ENCODE measurements at regions not wholly inside any gene's neighbourhood (a gene's known extent, or its start where the extent isn't known, plus 50 kb on each side); places are given as distances from the start of the nearest gene placed in this dataset.
"Not testable (repeated sequence)": the region's sequence is repeated elsewhere in the genome, so short reads cannot be mapped to it uniquely, and the experiment has no call there.

GRCh38 chrX:144494074-144494473 lies 610.2 kb downstream of the UBE2NL start:
- no peak overlapping the region for H3K4me3 ChIP-seq (ENCODE audit: low read depth, low read length)
- no peak for DNase-seq (ENCODE audit: low read depth)

DNA sequence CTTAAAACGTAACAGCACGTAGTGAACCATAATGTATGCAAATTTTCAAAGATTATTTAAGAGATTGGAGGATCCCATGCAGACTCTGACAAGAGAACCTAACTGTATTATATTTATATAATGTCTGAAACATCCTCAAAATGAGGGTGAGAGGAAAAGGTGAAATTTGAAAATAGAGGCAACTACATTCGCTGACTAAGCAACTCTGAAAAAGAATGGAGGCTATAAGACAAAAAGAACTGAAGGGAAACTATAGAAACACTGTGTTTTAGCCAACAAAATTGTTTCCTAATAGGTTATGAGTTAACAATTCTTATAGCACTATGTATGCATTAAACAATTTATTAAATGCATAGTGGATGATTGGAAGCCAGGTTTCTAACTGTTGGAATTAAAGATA lies 648.0 kb downstream of the UBE2NL start:
- no peak for DNase-seq (ENCODE audit: low read depth)

GRCh38 chrX:144566592-144566991 lies 680.7 kb upstream of the SPANXN1 start:
- H3K4me3 ChIP-seq (ENCODE audit: low read depth, low read length): no peak overlapping the region
- DNase-seq (ENCODE audit: low read depth): no peak

More for the DNA sequence above, 648.0 kb downstream of the UBE2NL start:
- no peak overlapping the region for H3K4me3 ChIP-seq (ENCODE audit: low read depth, low read length)

DNA sequence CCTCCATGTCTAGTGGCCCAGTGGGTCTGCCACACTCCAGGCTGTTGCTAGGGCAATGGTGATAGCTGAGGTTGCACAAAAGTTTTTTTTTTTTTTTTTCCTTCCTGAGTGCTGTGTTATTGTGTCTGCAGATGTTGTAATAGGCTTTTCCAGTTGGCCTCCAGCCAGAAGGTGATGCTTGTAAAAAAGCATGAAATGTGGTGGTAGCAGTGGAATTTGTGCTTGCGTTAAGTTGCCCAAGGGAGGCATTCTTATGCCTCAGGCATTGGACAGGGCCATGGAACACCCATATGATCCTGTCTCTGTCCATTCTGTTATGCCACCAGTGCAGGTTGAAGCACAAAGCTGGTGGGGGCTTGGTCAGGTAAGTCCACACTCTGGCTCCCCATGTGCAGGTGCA lies 660.5 kb upstream of the SPANXN1 start:
- H3K4me3 ChIP-seq (ENCODE audit: low read depth, low read length): no peak overlapping the region
- peak; percentile 48 for DNase-seq (ENCODE audit: low read depth)

GRCh38 chrX:144592036-144592435 lies 655.3 kb upstream of the SPANXN1 start:
- DNase-seq (ENCODE audit: low read depth): no peak
- H3K4me3 ChIP-seq (ENCODE audit: low read depth, low read length): no peak overlapping the region

- DNase-seq (ENCODE audit: low read depth): no peak
- no peak overlapping the region for H3K4me3 ChIP-seq (ENCODE audit: low read depth, low read length)
These were observed 646.3 kb upstream of the SPANXN1 start for GRCh38 chrX:144601010-144601409.

DNA sequence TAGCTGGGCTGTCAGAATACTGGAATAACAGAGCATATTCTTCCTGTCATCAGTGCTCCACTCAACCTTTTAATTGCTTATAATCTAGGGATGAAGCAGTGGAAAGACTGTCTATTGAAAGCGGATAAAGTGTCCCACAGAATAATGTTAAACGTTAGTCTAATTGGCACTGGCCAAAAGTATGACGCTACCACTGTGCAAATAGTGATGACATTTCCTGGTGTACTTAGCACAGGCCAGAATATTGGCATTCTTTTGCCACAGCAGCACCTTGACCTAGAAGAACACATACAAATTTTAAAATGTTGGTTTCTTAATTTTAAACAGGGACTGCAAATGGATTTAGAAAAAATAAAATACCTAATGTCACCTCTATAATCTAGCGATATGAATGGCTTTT lies 635.2 kb upstream of the SPANXN1 start:
- H3K4me3 ChIP-seq (ENCODE audit: low read depth, low read length): no peak overlapping the region
- no peak for DNase-seq (ENCODE audit: low read depth)

DNA sequence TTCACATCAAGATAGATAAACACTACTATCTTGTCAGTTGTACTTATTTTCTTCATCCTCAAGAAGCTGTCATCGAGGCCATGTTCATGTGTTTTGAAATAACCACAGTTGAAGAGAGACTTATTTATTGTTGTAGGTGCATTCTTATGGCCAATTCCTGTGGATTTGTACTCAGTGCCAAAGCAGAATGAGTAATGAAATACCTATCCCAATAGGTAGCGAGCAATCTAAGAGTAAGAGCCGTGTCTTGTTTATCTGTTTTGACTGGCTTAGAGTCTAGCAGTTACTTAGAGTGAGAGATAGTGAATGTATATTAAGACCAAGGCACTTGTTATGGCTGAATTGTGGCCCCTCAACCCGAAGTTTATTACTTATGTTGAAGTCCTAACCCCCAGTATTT lies 631.0 kb upstream of the SPANXN1 start:
- DNase-seq (ENCODE audit: low read depth): no peak
- no peak overlapping the region for H3K4me3 ChIP-seq (ENCODE audit: low read depth, low read length)

DNA sequence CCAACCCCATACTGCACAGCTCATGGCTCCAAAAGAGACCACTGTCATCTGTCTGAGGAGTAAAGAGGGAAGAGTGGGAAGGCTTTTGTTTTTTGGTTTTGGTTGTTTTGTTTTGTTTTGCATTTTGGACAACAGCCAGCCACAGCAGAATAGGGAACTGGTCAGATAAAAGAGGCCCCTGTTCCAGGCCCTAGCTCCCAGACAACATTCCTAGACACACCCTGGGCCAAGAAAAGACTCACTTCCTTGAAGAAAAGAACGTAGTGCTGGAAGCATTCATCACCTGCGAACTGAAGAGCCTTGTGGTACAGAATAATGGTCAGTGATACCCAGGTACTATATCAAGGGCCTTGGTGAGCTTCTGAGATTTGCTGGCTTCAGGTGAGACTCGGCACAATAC lies 619.4 kb upstream of the SPANXN1 start:
- DNase-seq (ENCODE audit: low read depth): no peak
- H3K4me3 ChIP-seq (ENCODE audit: low read depth, low read length): no peak overlapping the region

DNA sequence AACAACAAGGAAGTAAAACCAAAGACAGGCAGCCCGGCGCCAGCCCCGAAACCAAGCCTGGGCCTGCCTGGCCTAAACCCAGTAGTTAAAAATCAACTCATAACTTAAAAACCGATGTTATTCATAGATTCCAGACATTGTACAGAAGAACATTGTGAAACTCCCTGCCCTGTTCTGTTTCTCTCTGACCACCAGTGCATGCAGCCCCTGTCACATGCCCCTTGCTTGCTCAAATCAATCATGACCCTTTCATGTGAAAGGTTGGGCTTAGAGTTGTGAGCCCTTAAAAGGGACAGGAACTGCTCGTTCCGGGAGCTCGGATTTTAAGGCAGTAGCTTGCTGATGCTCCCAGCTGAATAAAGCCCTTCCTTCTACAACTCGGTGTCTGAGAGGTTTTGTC lies 612.9 kb upstream of the SPANXN1 start:
- not testable (repeated sequence) for DNase-seq (ENCODE audit: low read depth); H3K4me3 ChIP-seq (ENCODE audit: low read depth, low read length)

GRCh38 chrX:144637731-144638130 lies 609.6 kb upstream of the SPANXN1 start:
- no peak overlapping the region for H3K4me3 ChIP-seq (ENCODE audit: low read depth, low read length)
- no peak for DNase-seq (ENCODE audit: low read depth)

- DNase-seq (ENCODE audit: low read depth): no peak
These were observed 598.5 kb upstream of the SPANXN1 start for GRCh38 chrX:144648788-144649187.

DNA sequence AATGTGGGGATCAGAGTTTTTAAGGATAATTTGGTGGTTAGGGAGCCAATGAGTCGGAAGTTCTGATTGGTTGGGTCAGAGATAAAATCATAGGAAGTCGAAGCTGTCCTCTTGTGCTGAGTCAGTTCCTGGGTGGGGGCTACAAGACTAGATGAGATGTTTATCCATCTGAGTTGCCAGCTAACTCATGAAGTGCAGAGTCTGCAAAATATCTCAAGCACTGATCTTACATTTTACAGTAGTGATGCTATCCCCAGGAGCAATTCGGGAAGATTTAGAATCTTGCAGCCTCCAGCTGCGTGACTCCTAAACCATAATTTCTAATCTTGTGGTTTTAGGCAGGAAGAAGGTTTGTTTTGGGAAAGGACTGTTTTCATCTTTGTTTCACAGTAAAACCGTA lies 565.8 kb upstream of the SPANXN1 start:
- DNase-seq (ENCODE audit: low read depth): peak; percentile 39
- H3K4me3 ChIP-seq (ENCODE audit: low read depth, low read length): no peak overlapping the region

More at GRCh38 chrX:144648788-144649187, 598.5 kb upstream of the SPANXN1 start:
- H3K4me3 ChIP-seq (ENCODE audit: low read depth, low read length): no peak overlapping the region

- DNase-seq (ENCODE audit: low read depth): peak; percentile 3
- H3K4me3 ChIP-seq (ENCODE audit: low read depth, low read length): no peak overlapping the region
These were observed 564.1 kb upstream of the SPANXN1 start for GRCh38 chrX:144683247-144683646.

- no peak for DNase-seq (ENCODE audit: low read depth)
- no peak overlapping the region for H3K4me3 ChIP-seq (ENCODE audit: low read depth, low read length)
These were observed 537.5 kb upstream of the SPANXN1 start for GRCh38 chrX:144709841-144710240.

GRCh38 chrX:144715337-144715736 lies 532.0 kb upstream of the SPANXN1 start:
- H3K4me3 ChIP-seq (ENCODE audit: low read depth, low read length): no peak overlapping the region
- DNase-seq (ENCODE audit: low read depth): peak; percentile 26

GRCh38 chrX:144716187-144716586 lies 531.1 kb upstream of the SPANXN1 start:
- H3K4me3 ChIP-seq (ENCODE audit: low read depth, low read length): no peak overlapping the region
- DNase-seq (ENCODE audit: low read depth): no peak

DNA sequence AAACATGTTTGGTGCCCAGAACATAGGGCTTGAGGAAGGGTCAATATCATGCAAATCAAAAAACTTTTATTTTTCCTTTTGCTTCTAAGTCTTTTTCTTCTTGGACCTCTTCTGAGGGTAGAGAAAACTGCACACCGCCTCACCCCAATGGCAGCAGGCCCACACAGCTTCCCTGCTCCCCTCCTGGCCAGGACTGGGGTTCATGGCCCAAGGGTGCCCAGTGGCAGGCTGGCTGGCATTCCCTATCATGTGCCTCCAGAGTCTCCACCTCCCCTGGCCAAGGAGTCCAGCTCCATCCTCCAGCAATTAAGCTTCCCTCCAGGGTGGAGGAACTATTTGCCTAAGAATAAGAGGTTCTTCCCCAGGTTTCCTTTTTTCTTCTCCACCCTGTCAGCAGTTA lies 529.6 kb upstream of the SPANXN1 start:
- no peak overlapping the region for H3K4me3 ChIP-seq (ENCODE audit: low read depth, low read length)
- no peak for DNase-seq (ENCODE audit: low read depth)

DNA sequence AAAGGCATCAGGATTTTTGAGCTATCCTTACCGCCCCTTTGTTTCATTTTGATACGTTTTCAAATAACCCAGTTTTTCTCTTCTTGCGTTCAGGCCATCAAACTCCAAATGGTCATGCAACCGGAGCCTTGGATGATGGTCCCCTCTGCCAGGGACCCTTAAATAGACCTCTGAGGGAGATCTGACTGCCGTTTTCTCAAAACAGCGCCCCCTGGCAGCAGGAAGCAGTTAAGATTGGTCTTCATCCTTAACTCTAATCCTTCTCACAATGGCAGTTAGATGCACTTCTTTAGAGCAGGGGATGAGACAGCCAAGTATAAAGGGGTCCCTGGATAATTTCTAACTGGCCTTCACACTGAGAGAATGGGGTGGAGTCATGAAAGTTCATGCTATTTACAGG lies 525.0 kb upstream of the SPANXN1 start:
- no peak overlapping the region for H3K4me3 ChIP-seq (ENCODE audit: low read depth, low read length)

DNA sequence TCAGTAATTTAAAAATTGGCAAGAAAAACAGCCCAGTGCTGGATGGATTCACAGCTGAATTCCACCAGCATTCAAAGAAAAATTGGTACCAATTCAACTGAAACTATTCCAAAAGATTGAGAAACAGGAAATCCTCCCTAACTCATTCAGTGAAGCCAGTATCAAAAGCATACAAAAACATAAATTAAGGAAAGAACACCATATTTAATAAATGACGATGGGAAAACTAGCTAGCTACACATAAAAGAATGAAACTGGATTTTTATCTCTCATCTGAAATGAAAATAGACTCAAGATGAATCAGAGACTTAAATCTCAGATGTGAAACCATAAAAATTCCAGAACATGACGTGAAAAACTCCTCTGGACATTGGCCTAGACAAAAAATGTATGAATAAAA lies 516.8 kb upstream of the SPANXN1 start:
- DNase-seq (ENCODE audit: low read depth): peak; percentile 31
- no peak overlapping the region for H3K4me3 ChIP-seq (ENCODE audit: low read depth, low read length)

More for the DNA sequence above, 525.0 kb upstream of the SPANXN1 start:
- DNase-seq (ENCODE audit: low read depth): no peak

- no peak overlapping the region for H3K4me3 ChIP-seq (ENCODE audit: low read depth, low read length)
- no peak for DNase-seq (ENCODE audit: low read depth)
These were observed 514.7 kb upstream of the SPANXN1 start for GRCh38 chrX:144732588-144732987.

DNA sequence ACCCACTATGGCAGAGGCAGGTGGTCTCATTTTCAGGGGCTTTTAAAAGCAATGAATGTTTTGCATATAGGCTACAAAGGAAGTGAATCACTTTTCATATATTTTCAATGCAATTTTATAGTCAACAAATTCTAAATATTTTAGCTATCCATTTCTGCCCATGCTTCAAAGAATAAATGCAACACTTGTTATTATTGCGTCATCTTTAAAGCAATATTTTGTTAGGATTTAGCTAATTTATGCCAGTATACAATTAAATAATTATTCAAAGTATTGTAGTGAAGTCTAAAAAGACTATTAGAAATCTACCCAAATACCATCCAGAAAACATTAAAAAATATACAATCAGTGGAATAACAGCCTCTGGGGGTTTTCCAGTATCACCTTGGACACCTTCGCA lies 509.1 kb upstream of the SPANXN1 start:
- no peak overlapping the region for H3K4me3 ChIP-seq (ENCODE audit: low read depth, low read length)
- no peak for DNase-seq (ENCODE audit: low read depth)
